ENCODE measurements at regions not wholly inside any gene's neighbourhood (a gene's known extent, or its start where the extent isn't known, plus 50 kb on each side); places are given as distances from the start of the nearest gene placed in this dataset.

- Histone ChIP-seq H3K4me1 (ENCODE audit: insufficient read depth, low read length, poor library complexity, severe bottlenecking) (peaks cover 20% of the 10 kb centered on the region), H2AFZ (ENCODE audit: low read length) (no peak overlapping the region), H3K36me3 (ENCODE audit: insufficient read depth, low read length) (peaks cover 52% of the 10 kb centered on the region; the same call in 1 of the 2 replicates), H4K20me1 (ENCODE audit: insufficient read depth, low read length, poor library complexity, severe bottlenecking) (peaks cover 7% of the 10 kb centered on the region), H3K9ac (ENCODE audit: low read depth, low read length, poor library complexity, severe bottlenecking) (peak overlapping the region; percentile 13), H3F3A (ENCODE audit: low read depth) (peaks cover 4% of the 10 kb centered on the region; the same call in 1 of the 2 replicates), H3K79me2 (ENCODE audit: insufficient read depth, low read length) (peaks cover 23% of the 10 kb centered on the region), H3K9me3 (ENCODE audit: insufficient read depth, low read depth, low read length) (no peaks in the 10 kb centered on the region), H3K4me3 (ENCODE audit: low read length, poor library complexity, severe bottlenecking) (no peak overlapping the region), H3K27me3 (ENCODE audit: insufficient read depth, low read length, poor library complexity, severe bottlenecking) (no peaks in the 10 kb centered on the region), H3K4me2 (ENCODE audit: low read depth, low read length, poor library complexity, severe bottlenecking) (no peak overlapping the region), H3K9me2 (replicated peaks; ENCODE audit: low read depth, low read length) (no peaks in the 10 kb centered on the region)
- TF ChIP-seq EZH2phosphoT487 (IDR thresholded peaks at IDR 0.05; ENCODE audit: borderline replicate concordance) = no peak
- no peak for TF ChIP-seq CTCF (conservative IDR thresholded peaks at IDR 0.05; ENCODE audit: low read length)
Observed at GRCh38 chr22:40121461-40121860, 56.3 kb upstream of the TNRC6B start.

- H3F3A ChIP-seq (ENCODE audit: low read depth) = no peaks in the 10 kb centered on the region
- H2AFZ ChIP-seq (ENCODE audit: low read length) = no peak overlapping the region
- no peaks in the 10 kb centered on the region for H3K9me2 ChIP-seq (replicated peaks; ENCODE audit: low read depth, low read length)
- H3K79me2 ChIP-seq (ENCODE audit: insufficient read depth, low read length) = peaks cover 12% of the 10 kb centered on the region; the same call in 1 of the 2 replicates
- H3K4me3 ChIP-seq (ENCODE audit: low read length, poor library complexity, severe bottlenecking) = no peak overlapping the region
- no peak overlapping the region for H3K4me2 ChIP-seq (ENCODE audit: low read depth, low read length, poor library complexity, severe bottlenecking)
- H3K9ac ChIP-seq (ENCODE audit: low read depth, low read length, poor library complexity, severe bottlenecking) = no peak overlapping the region
- H3K27me3 ChIP-seq (ENCODE audit: insufficient read depth, low read length, poor library complexity, severe bottlenecking) = no peaks in the 10 kb centered on the region
- no peaks in the 10 kb centered on the region for H3K9me3 ChIP-seq (ENCODE audit: insufficient read depth, low read depth, low read length)
- peaks cover 61% of the 10 kb centered on the region; the same call in 1 of the 2 replicates for H3K36me3 ChIP-seq (ENCODE audit: insufficient read depth, low read length)
- no peak for TF ChIP-seq EZH2phosphoT487 (IDR thresholded peaks at IDR 0.05; ENCODE audit: borderline replicate concordance)
- no peak for TF ChIP-seq CTCF (conservative IDR thresholded peaks at IDR 0.05; ENCODE audit: low read length)
- H3K4me1 ChIP-seq (ENCODE audit: insufficient read depth, low read length, poor library complexity, severe bottlenecking) = peaks cover 12% of the 10 kb centered on the region
- no peaks in the 10 kb centered on the region for H4K20me1 ChIP-seq (ENCODE audit: insufficient read depth, low read length, poor library complexity, severe bottlenecking)
Observed at GRCh38 chr22:40122792-40123191, 54.9 kb upstream of the TNRC6B start.

GRCh38 chr22:40123387-40123786 lies 54.3 kb upstream of the TNRC6B start:
- H3K9me3 ChIP-seq (ENCODE audit: insufficient read depth, low read depth, low read length) = no peaks in the 10 kb centered on the region
- H2AFZ ChIP-seq (ENCODE audit: low read length) = no peak overlapping the region
- H3K27me3 ChIP-seq (ENCODE audit: insufficient read depth, low read length, poor library complexity, severe bottlenecking) = no peaks in the 10 kb centered on the region
- peaks cover 64% of the 10 kb centered on the region; the same call in 1 of the 2 replicates for H3K36me3 ChIP-seq (ENCODE audit: insufficient read depth, low read length)
- no peaks in the 10 kb centered on the region for H3F3A ChIP-seq (ENCODE audit: low read depth)
- no peak overlapping the region for H3K4me2 ChIP-seq (ENCODE audit: low read depth, low read length, poor library complexity, severe bottlenecking)
- peaks cover 6% of the 10 kb centered on the region; the same call in 1 of the 2 replicates for H3K79me2 ChIP-seq (ENCODE audit: insufficient read depth, low read length)
- H3K4me3 ChIP-seq (ENCODE audit: low read length, poor library complexity, severe bottlenecking) = no peak overlapping the region
- TF ChIP-seq EZH2phosphoT487 (IDR thresholded peaks at IDR 0.05; ENCODE audit: borderline replicate concordance) (no peak), CTCF (conservative IDR thresholded peaks at IDR 0.05; ENCODE audit: low read length) (no peak)
- no peak overlapping the region for H3K9ac ChIP-seq (ENCODE audit: low read depth, low read length, poor library complexity, severe bottlenecking)
- H3K4me1 ChIP-seq (ENCODE audit: insufficient read depth, low read length, poor library complexity, severe bottlenecking) = peaks cover 15% of the 10 kb centered on the region
- no peaks in the 10 kb centered on the region for H4K20me1 ChIP-seq (ENCODE audit: insufficient read depth, low read length, poor library complexity, severe bottlenecking)
- no peaks in the 10 kb centered on the region for H3K9me2 ChIP-seq (replicated peaks; ENCODE audit: low read depth, low read length)

Data from Loucy (cell line).